IMR-90 (cell line): ENCODE measurements at regions not wholly inside any gene's neighbourhood (a gene's known extent, or its start where the extent isn't known, plus 50 kb on each side); places are given as distances from the start of the nearest gene placed in this dataset.
A peak's percentile ranks its signal among the peaks of the same experiment; 100 is the strongest.

Experiments used
- ATAC-seq: fragments of 200-7000 bp; cut with Tn5 transposase; 2 replicates; pipeline ENCODE4 v1.9.1; 2020; ENCODE audit warnings: low read depth, mild to moderate bottlenecking, moderate library complexity
- BruUV-seq: library from RNA; stranded (reverse); fragments of 400-500 nt; replicated peaks from 2 replicates; lab custom pipeline; 2021; lab: Mats Ljungman, UMichigan
- CTCF ChIA-PET: fragments of 300-600 bp; formaldehyde crosslinking; extraction: SDS; loops from one replicate; lab custom pipeline; 2021; ENCODE audit warnings: antibody characterized with exemption; lab: Yijun Ruan, JAX
- POLR2A ChIA-PET: fragments of 300-600 bp; sonication (Branson Sonifier 250); formaldehyde crosslinking; loops from one replicate; lab custom pipeline; 2022; ENCODE audit warnings: antibody characterized with exemption; ENCODE audit not compliant: unreplicated experiment; lab: Charles Lee
- DNase-seq: peaks from one replicate; pipeline ENCODE4 v3.0.0; 2013
- H2AFZ ChIP-seq: replicated peaks from 2 replicates; pipeline ENCODE3; 2013; ENCODE audit warnings: low read length, mild to moderate bottlenecking; ENCODE audit not compliant: poor library complexity
- H2AK5ac ChIP-seq: 2 replicates; pipeline ENCODE4 v1.6.1; 2013; ENCODE audit warnings: low read depth, low read length, inconsistent platforms
- H2AK9ac ChIP-seq: replicated peaks from 2 replicates; pipeline ENCODE3; 2013; ENCODE audit warnings: mild to moderate bottlenecking, low read depth, low read length, moderate library complexity; ENCODE audit not compliant: poor library complexity
- H2BK120ac ChIP-seq: 2 replicates; pipeline ENCODE4 v1.6.1; 2013; ENCODE audit warnings: low read depth, low read length, inconsistent platforms
- H2BK15ac ChIP-seq: 3 replicates; pipeline ENCODE4 v1.6.1; 2013; ENCODE audit warnings: low read depth, low read length, inconsistent platforms
- H2BK20ac ChIP-seq: 2 replicates; pipeline ENCODE4 v1.6.1; 2013; ENCODE audit warnings: low read depth, mild to moderate bottlenecking, inconsistent platforms, low read length, moderate library complexity
- H2BK5ac ChIP-seq: 2 replicates; pipeline ENCODE4 v1.6.1; 2013; ENCODE audit warnings: mild to moderate bottlenecking, low read depth, low read length, inconsistent platforms; ENCODE audit not compliant: poor library complexity, severe bottlenecking
- H3K14ac ChIP-seq: replicated peaks from 2 replicates; pipeline ENCODE4 v1.6.1; 2013; ENCODE audit warnings: low read depth, low read length, inconsistent platforms
- H3K18ac ChIP-seq: 2 replicates; pipeline ENCODE4 v1.6.1; 2013; ENCODE audit warnings: low read depth, low read length, control low read depth
- H3K23ac ChIP-seq: 2 replicates; pipeline ENCODE4 v1.6.1; 2013; ENCODE audit warnings: low read depth, low read length, inconsistent platforms
- H3K27ac ChIP-seq: 2 replicates; pipeline ENCODE4 v1.5.1; 2013; ENCODE audit warnings: mild to moderate bottlenecking, control low read depth, low read length; ENCODE audit not compliant: insufficient read depth
- H3K27me3 ChIP-seq: 2 replicates; pipeline ENCODE4 v1.6.1; 2013; ENCODE audit warnings: low read length; ENCODE audit not compliant: control insufficient read depth, insufficient read depth
- H3K36me3 ChIP-seq: 2 replicates; pipeline ENCODE4 v1.6.1; 2013; ENCODE audit warnings: low read length, mixed read lengths; ENCODE audit not compliant: control insufficient read depth, insufficient read depth
- H3K4ac ChIP-seq: 2 replicates; pipeline ENCODE4 v1.6.1; 2013; ENCODE audit warnings: low read depth, low read length, inconsistent platforms
- H3K4me1 ChIP-seq: 2 replicates; pipeline ENCODE4 v1.6.1; 2013; ENCODE audit warnings: low read length, mixed read lengths; ENCODE audit not compliant: control insufficient read depth, insufficient read depth
- H3K4me2 ChIP-seq: 2 replicates; pipeline ENCODE4 v1.6.1; 2013; ENCODE audit warnings: low read depth, mild to moderate bottlenecking, control low read depth, low read length, moderate library complexity
- H3K4me3 ChIP-seq: 2 replicates; pipeline ENCODE4 v1.5.1; 2013; ENCODE audit warnings: low read depth, mild to moderate bottlenecking, control low read depth, low read length, moderate library complexity; ENCODE audit not compliant: insufficient read depth
- H3K56ac ChIP-seq: 2 replicates; pipeline ENCODE4 v1.6.1; 2013; ENCODE audit warnings: low read length, inconsistent platforms; ENCODE audit not compliant: insufficient read depth; ENCODE audit errors: extremely low read depth
- H3K79me1 ChIP-seq, 2 experiments: 2 replicates each; pipeline ENCODE4 v1.6.1; 2013; ENCODE audit warnings: low read length in 2 of 2, inconsistent platforms in 1 of 2, low read depth in 1 of 2
- H3K9ac ChIP-seq: 2 replicates; pipeline ENCODE4 v1.6.1; 2013; ENCODE audit warnings: low read depth, low read length, control low read depth
- H3K9me1 ChIP-seq: 2 replicates; pipeline ENCODE4 v1.6.1; 2013; ENCODE audit warnings: low read length, inconsistent platforms; ENCODE audit not compliant: insufficient read depth
- H3K9me3 ChIP-seq: 2 replicates; pipeline ENCODE4 v1.6.1; 2013; ENCODE audit warnings: low read length; ENCODE audit not compliant: control insufficient read depth, insufficient read depth
- H4K20me1 ChIP-seq: 2 replicates; pipeline ENCODE4 v1.6.1; 2013; ENCODE audit warnings: low read length, inconsistent platforms; ENCODE audit not compliant: insufficient read depth
- H4K5ac ChIP-seq: 2 replicates; pipeline ENCODE4 v1.6.1; 2013; ENCODE audit warnings: mild to moderate bottlenecking, low read depth, low read length, control low read depth
- H4K8ac ChIP-seq, 2 experiments: 2 replicates each; pipeline ENCODE4 v1.6.1; 2013; ENCODE audit warnings: low read depth in 2 of 2, low read length in 2 of 2, control low read depth in 1 of 2, inconsistent platforms in 1 of 2
- H4K91ac ChIP-seq: 2 replicates; pipeline ENCODE4 v1.6.1; 2013; ENCODE audit warnings: low read depth, low read length, inconsistent platforms; ENCODE audit not compliant: insufficient read depth
- CEBPB ChIP-seq: IDR thresholded peaks from 2 replicates; pipeline ENCODE4 v1.6.1; 2012; ENCODE audit warnings: low read depth, low read length, improper control_type of control experiment
- CHD1 ChIP-seq: IDR thresholded peaks from 2 replicates; pipeline ENCODE4 v1.6.1; 2012; ENCODE audit warnings: low read depth, low read length, improper control_type of control experiment
- MAFK ChIP-seq: IDR thresholded peaks from 2 replicates; pipeline ENCODE4 v1.6.1; 2012; ENCODE audit warnings: low read depth, low read length, improper control_type of control experiment
- POLR2A ChIP-seq: IDR thresholded peaks from 2 replicates; pipeline ENCODE4 v1.6.1; 2012; ENCODE audit warnings: mild to moderate bottlenecking, low read depth, low read length
- RFX5 ChIP-seq: IDR thresholded peaks from 2 replicates; pipeline ENCODE4 v1.8.0; 2012; ENCODE audit warnings: low read depth, mild to moderate bottlenecking, low read length, moderate library complexity
- SMC3 ChIP-seq: fragments of 150-350 bp; IDR thresholded peaks from 2 replicates; pipeline ENCODE4 v1.6.1; 2016; ENCODE audit warnings: low read depth, mild to moderate bottlenecking, antibody characterized with exemption, low read length, moderate library complexity
- WGBS, 2 experiments: methylation state at CpG; one replicate each; pipeline versions ENCODE4 v1.1.5 to v1.1.7; 2013; ENCODE audit warnings: missing lambda C conversion rate in 2 of 2; ENCODE audit not compliant: insufficient read length in 1 of 2; ENCODE audit errors: extremely low coverage in 2 of 2; 5-methylcytosine and 5-hydroxymethylcytosine counted together
- dilution Hi-C: fragments of 300-500 bp; cut with HindIII; formaldehyde crosslinking; loops from one replicate; pipeline ENCODE4 v1.14.3; 2018; ENCODE audit warnings: low sequenced_read_pairs; ENCODE audit not compliant: unreplicated experiment
- in situ Hi-C: fragments of 300-500 bp; cut with MboI; formaldehyde crosslinking; loops from 3 replicates; pipeline ENCODE4 v1.14.3; 2019; ENCODE audit warnings: low sequenced_read_pairs, inconsistent platforms, mixed read lengths
- intact Hi-C: fragments of 100-400 bp; cut with micrococcal nuclease; formaldehyde crosslinking; loops from 2 replicates; pipeline ENCODE4 v1.10.0; 2022
- TF ChIP-seq, protein P1 (sequence below): conservative IDR thresholded peaks from 2 replicates; pipeline ENCODE4 v1.5.1; 2012; ENCODE audit warnings: mild to moderate bottlenecking, low read depth, low read length, improper control_type of control experiment

DNA sequence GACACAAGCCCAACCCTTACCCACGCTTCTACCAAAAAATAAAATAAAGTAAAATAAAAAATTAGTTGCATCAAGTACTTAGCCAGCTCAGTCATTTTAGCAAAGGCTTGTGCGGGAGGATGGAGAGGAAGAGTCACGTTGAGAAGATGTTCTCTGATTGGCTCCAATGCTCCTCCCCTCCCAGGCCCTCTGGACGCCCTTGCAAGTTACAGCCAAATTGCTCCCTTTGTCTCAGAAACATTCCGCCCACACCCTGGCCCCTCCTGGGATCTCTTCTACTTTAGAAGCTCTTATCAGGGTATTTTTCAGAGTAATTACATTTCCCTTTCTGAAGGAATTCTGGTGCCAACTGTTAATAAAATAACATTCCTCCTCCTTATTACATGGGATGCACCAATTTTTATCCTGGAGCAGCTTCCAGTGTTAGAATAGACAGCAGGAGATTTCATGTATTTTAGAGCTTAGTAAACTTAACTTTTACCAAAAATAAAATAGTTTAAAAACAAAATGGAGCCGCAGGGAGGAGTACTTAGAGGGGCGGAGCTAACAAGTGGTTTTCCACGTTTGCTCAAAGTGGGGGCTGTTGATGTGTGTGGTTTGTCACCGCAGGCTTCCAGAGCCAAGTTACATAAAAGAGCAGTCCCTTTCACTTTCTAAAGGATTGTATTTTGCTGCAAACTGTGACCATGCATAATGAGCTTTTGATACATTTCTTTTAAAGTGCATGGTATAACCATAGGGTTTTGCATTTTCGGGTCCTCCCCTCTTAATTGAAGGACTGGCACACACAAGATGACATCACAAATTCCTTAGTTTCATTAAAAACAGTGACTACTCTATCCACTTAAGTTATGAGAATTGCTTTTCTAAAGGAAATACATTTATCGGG, 71.7 kb upstream of the RAP1B start:
- Histone ChIP-seq H3K56ac (no peak overlapping the region; the same call in 1 of the 2 replicates), H3K27me3 (no peaks in the 10 kb centered on the region), H2AK9ac (peak overlapping the region; percentile 52), H3K4me2 (peak overlapping the region; percentile 32), H3K4ac (no peak overlapping the region), H3K9ac (no peak overlapping the region), H3K18ac (no peak overlapping the region), H4K5ac (no peak overlapping the region; the same call in 1 of the 2 replicates), H4K20me1 (no peaks in the 10 kb centered on the region), H4K8ac (peak overlapping the region in 1 of 2 experiments; percentile 72; a peak in 2 of 4 replicates), H3K14ac (no peak overlapping the region; the same call in 1 of the 2 replicates), H3K23ac (no peak overlapping the region), H2BK120ac (no peak overlapping the region), H3K79me1 (no peaks in the 10 kb centered on the region), H3K4me3 (no peak overlapping the region), H3K36me3 (no peaks in the 10 kb centered on the region), H3K9me1 (no peaks in the 10 kb centered on the region; the same call in 1 of the 2 replicates), H4K91ac (no peak overlapping the region), H2BK15ac (no peak overlapping the region), H2AK5ac (no peak overlapping the region), H3K4me1 (peaks cover 2% of the 10 kb centered on the region; the same call in 1 of the 2 replicates), H2BK20ac (no peak overlapping the region; the same call in 1 of the 2 replicates), H2BK5ac (no peak overlapping the region), H2AFZ (peak overlapping the region; percentile 86), H3K9me3 (no peaks in the 10 kb centered on the region), H3K27ac (no peak overlapping the region)
- in situ Hi-C loops = no loop called here
- CTCF ChIA-PET = interaction anchor here (1.2 kb wide), 1 partner anchor 180 kb away, joined by 4 read pairs; no protein-coding TSS in a partner anchor
- BruUV-seq = no TSS peak
- no CpG with 5 or more reads among the region's 11 CpGs for WGBS, 2 experiments
- TF ChIP-seq CHD1 = no peak
- TF ChIP-seq POLR2A = no peak
- TF ChIP-seq MAFK = no peak
- TF ChIP-seq RFX5 = no peak
- TF ChIP-seq CEBPB = no peak
- TF ChIP-seq SMC3 = no peak
- TF ChIP-seq, protein P1, sequence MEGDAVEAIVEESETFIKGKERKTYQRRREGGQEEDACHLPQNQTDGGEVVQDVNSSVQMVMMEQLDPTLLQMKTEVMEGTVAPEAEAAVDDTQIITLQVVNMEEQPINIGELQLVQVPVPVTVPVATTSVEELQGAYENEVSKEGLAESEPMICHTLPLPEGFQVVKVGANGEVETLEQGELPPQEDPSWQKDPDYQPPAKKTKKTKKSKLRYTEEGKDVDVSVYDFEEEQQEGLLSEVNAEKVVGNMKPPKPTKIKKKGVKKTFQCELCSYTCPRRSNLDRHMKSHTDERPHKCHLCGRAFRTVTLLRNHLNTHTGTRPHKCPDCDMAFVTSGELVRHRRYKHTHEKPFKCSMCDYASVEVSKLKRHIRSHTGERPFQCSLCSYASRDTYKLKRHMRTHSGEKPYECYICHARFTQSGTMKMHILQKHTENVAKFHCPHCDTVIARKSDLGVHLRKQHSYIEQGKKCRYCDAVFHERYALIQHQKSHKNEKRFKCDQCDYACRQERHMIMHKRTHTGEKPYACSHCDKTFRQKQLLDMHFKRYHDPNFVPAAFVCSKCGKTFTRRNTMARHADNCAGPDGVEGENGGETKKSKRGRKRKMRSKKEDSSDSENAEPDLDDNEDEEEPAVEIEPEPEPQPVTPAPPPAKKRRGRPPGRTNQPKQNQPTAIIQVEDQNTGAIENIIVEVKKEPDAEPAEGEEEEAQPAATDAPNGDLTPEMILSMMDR = no peak
- DNase-seq (peak; percentile 26), ATAC-seq (peak; percentile 46; the same call in 1 of the 2 replicates)
- POLR2A ChIA-PET = interaction anchor here (0.6 kb wide), 1 partner anchor 17 kb away, joined by 3 read pairs; no protein-coding TSS in a partner anchor
- intact Hi-C loops = no loop called here
- dilution Hi-C loops = no loop called here
